Inflammatory macrophage treated with lipopolysaccharide for 1 hour (primary cell): ENCODE measurements at regions not wholly inside any gene's neighbourhood (a gene's known extent, or its start where the extent isn't known, plus 50 kb on each side); places are given as distances from the start of the nearest gene placed in this dataset.

ENCODE experiments used
- DNase-seq, 2 donors: peaks; one replicate each; pipeline ENCODE4 v3.0.0-alpha.2; 2020 to 2022

DNA sequence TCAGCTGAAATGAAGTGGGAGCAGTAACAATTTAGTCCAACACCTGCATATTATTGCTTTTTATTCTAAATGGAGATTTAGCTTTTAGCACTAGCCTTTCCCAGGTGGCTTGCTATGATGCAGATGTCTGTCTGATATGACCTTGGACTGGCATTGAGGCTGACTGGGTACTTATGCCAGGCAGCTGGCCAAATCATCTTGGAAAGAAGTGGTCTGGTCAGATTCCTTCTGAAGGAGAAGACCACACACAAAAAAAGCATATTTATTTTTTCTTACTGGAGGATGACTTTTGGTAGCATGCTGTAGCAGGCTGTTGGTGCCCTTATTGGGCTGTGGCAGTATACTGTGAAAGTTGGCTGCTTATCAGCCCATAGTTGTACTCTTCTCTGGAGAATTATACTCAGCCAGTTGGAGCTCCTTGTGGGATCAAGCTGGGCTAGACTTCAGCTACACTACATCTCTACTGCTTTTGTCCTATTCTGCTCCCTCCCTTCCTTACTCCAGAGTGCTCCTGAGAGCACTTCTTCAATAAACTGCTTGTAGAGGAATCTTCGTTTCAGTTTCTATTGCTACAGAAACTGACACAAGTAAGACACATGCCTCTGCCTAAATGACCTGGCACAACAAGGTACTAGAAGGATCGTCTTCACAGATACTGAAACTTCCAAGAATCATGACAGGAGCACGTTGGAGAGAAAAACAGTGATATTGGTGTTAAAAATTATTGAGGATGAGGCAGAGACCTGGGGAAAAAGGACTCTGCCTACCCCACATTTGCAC lies 196.8 kb upstream of the RPS6KA3 start:
- no peak for DNase-seq

GRCh38 chrX:20461576-20461975 lies 194.9 kb upstream of the RPS6KA3 start:
- DNase-seq, result no peak

- no peak for DNase-seq
Observed at GRCh38 chrX:20461002-20461401, 194.3 kb upstream of the RPS6KA3 start.

DNA sequence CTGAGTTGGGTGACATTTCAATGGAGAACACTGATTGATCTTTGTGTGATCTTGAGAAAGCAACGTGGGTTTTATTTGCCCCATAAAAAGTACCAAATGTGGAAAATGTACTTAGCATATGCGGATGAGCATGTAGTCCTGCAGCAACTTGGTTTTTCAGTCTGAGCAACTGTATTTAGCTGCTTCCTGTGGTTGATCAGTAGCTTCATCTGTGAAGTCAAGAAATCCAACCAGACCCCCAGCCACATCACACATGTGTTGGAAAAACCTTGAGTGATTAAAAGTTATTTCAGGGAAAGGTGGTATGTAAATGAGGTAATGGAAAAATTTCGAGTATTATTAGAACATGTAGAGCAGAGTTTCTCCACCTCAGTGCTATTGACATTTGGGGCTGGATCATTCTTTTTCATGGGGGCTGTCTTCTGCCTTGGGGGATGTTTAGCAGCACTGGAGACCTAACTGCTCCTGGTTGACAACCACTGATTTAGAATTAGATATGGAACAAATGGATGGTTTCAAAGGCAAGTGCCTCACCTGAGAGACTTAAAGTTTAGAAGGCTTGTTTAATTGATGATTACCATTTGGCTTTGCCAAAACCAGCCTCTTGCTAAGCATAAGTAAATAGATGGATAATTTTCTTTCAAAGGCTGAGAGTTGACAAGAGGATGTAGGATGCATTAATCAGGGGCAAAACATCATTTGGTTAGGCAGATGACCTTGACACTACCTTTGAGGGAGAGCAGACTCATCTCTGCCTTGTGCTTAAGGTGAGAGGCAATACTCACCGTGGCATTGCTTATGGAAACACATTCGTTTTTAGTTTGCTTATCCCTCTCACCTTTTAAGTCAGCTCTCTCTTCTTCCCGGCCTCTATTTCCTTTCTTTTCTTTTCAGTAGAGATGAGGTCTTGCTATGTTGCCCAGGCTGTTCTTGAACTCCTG lies 193.0 kb upstream of the RPS6KA3 start:
- DNase-seq, result no peak

- DNase-seq, result no peak
Observed at GRCh38 chrX:20456971-20457370, 190.3 kb upstream of the RPS6KA3 start.

DNA sequence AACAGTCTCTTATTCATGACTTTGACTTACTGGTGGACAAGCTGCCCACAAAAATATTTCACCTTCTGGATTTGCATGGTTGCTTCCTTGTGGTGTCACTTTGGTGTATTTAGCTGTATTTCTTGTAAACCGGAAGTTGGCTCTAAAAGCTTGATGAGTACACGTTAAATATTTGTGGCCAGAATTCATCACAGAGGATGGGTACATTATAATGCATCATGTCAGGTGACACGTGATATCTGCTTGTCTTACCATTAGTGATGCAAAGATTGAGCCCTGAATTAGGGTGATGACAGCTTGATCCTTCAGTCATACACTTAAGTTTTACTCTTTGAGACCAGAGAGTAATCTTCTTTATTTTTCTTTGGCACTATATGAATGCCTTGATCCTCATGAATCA lies 188.3 kb upstream of the RPS6KA3 start:
- no peak for DNase-seq

DNA sequence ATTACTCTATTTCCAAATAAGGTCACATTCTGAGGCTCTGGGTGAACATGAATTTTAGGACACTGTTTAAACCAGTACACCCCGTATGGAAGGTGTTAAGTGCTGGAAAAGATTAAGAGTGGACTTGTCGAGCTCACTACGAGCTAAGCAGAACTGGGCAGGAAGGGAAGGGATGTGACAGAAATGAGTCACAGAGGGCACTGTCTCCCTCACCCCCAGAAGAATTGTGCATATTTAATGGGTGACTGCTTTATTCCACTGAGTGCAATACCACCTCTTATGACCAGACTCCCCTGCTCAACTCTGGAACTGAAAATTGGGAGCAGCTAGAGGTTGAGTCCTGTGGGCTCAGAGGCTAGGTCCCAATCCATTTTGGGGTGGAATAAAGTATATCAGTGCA lies 187.4 kb upstream of the RPS6KA3 start:
- no peak for DNase-seq

- DNase-seq, result no peak
Observed at GRCh38 chrX:20452487-20452886, 185.8 kb upstream of the RPS6KA3 start.

DNA sequence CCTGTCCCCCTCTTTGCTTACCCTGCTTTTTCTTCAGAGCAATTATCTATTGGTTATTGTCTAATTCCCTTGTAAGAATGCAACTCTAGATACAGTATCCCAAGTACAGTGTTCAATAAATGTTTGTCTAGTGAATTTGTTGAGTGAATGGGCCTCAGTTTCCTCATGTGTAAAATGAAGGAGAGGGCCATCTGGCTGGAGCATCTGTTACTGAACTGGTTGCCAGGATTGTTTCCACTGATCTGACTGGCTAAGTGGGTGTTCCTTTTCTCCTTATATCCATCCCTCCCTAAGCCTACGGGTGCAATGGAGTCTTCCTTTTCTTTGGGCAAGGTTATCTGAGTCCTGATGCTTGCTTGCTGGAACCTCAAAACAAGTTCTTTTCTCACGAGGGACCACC lies 185.2 kb upstream of the RPS6KA3 start:
- DNase-seq, result no peak

DNA sequence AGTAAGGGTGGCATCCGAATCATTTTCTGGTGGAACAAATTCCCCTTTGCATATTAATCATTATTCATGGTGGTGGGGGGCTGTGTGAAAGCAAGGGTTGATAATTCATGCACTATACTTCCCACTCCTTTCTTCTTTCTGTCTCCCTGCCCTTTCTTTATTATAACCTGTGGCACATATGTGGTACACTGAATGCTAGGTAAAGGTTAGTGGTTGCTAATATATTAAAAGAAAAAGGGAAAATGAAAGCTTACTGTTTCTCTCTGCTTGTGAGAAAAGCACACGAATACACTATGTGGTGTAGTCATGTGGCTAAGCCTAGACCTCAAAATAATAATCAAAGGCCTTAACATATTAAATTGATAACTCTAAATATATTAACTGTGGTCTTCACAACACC lies 178.4 kb upstream of the RPS6KA3 start:
- no peak for DNase-seq

DNA sequence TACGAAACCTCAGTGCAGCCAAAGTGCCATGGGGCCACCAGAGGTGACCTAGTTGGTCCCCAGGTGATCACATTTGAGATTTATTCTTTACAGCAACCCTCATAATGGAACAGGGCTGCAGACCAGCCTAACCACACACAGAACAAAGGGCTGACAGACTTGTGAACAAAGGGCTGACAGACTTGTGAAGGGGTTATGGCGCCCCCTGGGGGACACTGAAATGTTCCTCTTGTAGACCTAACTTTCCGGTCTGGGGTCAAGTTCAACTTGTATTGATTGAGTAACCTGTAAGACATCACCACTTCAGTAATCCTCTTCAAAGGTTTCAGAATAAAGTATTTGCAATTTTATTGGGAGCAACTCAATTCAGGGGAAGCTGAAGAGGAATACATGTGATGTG lies 175.9 kb upstream of the RPS6KA3 start:
- peak; percentile 66 to 87 for DNase-seq

DNA sequence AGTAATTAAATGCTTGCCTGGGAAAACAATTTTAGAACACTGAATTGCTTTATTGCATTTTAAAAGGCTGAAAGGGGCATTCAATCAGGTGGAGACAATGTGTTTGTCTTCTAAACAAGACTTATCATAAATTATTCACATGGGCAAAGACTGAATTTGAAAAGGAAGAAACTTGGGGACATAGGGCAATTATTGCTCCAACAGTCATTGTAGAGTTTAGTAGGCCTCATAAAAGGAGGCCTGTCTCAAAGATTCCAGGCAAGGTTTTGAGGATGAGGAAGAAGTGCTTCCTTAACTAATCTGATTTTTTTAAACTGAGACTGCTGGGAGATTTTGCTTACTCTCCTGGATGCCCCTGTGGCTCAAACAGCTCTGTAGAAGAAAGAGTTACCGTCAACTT lies 174.4 kb upstream of the RPS6KA3 start:
- DNase-seq, result no peak

DNA sequence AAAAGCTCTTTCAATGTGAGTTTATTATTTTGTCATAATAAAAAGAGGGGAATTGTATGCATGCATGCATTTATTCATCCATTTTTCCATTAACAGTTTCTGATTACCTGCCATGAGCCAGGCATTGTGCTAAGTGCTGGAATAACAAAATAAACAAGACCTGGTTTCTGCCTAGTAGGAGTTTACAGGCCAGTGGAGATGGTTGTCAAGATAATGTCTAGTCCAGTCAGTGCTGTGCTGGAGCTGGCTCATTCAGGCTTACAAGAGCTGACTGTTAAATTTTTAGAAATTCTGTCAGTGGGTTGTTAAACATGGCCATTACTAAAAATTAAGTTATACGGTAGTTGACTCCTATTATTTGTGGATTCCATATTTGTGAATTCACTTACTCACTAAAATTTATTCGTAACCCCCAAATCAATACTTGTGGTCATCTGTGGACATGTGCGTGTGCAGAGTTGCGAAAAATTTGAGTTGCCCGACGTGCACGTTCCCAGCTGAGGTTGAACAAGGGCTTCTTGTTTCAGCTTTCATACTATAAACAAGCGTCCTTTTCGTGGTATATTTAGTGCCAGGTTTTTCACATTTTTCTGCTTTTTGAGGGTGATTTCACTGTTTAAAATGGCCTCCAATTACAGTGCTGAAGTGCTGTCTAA lies 172.3 kb upstream of the RPS6KA3 start:
- no peak for DNase-seq

DNA sequence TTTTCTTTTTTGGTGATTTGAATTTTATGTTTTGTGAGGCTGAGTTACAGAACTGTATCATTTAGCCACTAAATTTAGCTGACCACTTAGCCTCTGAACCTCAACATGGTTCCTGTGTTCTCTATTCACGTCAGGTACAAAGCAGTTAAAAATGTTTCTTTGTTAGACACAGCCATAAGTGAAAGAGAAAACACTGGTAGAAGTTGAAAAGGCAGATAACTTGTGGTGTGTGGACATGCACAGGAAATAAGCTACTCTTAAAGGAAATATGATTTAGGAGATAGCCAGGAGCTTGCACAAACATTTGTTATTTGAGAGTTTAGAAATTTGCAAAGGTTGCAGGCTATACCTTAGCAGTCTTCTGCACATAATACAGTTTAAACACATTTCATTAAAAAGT lies 171.0 kb upstream of the RPS6KA3 start:
- no peak for DNase-seq

GRCh38 chrX:20435913-20436312 lies 169.2 kb upstream of the RPS6KA3 start:
- no peak for DNase-seq

- DNase-seq, result no peak
Observed at GRCh38 chrX:20434986-20435385, 168.3 kb upstream of the RPS6KA3 start.

GRCh38 chrX:20433388-20433775 lies 166.7 kb upstream of the RPS6KA3 start:
- DNase-seq, result no peak

DNA sequence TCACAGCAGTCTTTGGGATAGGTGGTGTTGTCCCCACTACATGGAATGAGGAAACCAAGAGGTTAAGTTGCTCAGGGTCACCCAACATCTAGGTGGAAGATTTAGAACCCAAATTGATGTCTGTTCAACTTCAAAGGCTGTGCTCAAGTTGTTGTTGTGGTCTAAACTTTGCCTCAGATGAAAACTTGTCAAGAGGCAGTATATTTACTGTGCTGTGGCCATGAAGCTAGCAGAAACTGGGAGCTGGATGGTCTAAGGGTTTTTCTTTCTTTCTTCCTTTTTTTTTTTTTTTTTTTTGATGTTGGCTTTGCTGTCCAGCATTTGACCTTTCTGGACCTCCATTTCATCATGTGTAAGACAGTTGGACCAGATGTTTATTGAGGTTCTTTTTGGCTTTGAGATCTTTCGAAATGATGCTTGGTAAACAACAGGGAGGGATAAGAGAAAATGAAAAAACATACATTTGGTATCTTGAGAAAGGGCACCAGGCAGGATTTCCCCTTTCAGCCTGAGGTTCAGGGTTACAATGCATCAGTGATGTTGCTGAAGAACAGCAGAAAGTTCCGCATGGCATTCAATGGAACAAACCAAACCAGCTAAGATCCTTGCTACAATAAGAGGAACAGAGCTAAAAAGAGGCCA lies 166.2 kb upstream of the RPS6KA3 start:
- DNase-seq, result peak; percentile 27 to 33

DNA sequence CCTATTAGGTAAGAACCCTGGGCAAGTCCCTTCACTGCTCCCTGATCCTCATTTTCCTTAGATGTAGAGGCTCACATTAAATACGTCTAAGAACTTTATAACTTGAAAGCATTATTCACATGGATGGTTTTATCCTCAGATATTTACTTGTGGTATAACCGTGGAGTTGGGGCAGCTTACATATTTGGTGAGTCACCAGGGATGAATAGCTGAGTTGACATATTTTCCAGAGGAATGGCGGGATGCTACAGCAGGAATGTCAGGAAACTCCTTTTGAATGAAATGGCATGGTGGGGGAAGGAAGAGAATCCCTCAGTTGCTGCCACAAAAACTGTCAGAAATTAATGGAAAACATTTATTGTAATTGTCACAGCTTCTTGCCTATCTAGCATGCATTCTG lies 165.3 kb upstream of the RPS6KA3 start:
- DNase-seq, result no peak

GRCh38 chrX:20431486-20431885 lies 164.8 kb upstream of the RPS6KA3 start:
- DNase-seq, result no peak

DNA sequence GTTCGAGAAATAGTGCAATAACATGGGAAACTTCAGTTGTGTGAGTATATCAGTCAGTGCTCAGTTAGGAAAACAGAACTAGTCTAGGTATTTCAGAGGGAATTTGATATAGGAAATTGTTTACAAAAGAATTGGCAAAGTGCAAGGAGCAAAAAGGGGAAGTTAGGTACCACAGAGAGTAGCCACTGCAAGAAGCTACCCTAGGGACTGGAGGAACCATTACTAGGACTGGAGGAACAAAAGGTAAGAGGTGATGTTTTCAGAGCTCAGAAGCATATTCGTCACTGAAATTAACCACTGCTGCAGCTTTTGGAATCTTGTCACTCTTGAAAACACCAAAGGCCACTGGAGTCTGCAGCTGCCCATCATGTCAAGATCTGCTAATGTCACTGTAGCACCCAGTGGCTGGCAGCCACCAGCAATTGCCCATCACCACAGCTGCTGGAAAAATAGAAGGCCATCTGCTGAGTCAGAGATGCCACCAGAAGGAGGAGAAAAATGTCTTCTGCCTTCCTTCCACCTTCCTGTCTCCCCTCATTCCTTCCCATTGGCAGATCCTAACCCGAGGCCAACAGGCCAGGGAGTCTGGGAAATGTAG lies 160.6 kb upstream of the RPS6KA3 start:
- no peak for DNase-seq

GRCh38 chrX:20421697-20422096 lies 155.0 kb upstream of the RPS6KA3 start:
- no peak for DNase-seq

DNA sequence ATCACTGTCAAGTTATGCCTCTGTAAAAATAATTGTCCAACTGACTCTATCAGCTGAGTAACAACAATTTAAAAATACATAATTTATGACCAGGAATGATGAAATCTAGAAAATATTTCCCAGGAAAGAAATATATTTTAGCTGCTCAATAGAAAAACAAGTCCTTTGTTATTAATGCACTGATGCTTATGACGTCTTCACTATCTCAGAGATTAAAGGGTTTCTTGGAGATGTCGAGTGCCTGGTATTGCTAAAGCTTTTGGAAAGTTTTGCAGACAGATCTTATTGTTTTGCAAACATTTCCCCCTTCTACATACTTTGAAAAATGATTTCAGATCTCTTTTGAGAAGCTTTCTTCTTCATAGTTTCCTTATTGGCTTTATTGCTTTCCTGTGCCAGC lies 154.6 kb upstream of the RPS6KA3 start:
- DNase-seq, result no peak
